ENCODE measurements at regions not wholly inside any gene's neighbourhood (a gene's known extent, or its start where the extent isn't known, plus 50 kb on each side); places are given as distances from the start of the nearest gene placed in this dataset.

- TF ChIP-seq EZH2 (IDR thresholded peaks at IDR 0.05) (no peak), POLR2AphosphoS5 (IDR thresholded peaks at IDR 0.05; ENCODE audit: borderline replicate concordance, low read depth, low read length) (no peak)
These were observed 792.5 kb downstream of the KCNJ18 start for GRCh38 chr17:22484826-22485225.
